ENCODE measurements at regions not wholly inside any gene's neighbourhood (a gene's known extent, or its start where the extent isn't known, plus 50 kb on each side); places are given as distances from the start of the nearest gene placed in this dataset.

DNA sequence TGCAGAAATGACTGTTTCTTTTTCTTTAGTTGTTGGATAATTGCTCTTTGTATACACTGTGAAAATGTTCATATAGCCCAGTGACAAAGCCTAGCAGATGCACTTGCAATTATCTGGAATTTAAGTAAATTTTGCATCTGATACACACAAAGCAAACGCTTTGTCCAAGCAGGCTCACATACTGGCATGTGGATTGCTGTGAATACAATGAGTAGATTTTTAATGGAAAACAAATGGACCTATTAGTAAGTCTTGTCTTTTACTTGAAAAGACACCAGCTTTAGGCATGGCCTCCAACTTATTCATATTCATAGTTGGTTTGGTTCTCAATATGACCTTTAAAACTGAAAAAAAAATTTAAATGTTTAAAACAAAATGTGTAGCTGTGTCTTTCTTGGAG, 1299.8 kb upstream of the WWC1 start:
- no peak for DNase-seq (ENCODE audit: low read depth, low spot score)

DNA sequence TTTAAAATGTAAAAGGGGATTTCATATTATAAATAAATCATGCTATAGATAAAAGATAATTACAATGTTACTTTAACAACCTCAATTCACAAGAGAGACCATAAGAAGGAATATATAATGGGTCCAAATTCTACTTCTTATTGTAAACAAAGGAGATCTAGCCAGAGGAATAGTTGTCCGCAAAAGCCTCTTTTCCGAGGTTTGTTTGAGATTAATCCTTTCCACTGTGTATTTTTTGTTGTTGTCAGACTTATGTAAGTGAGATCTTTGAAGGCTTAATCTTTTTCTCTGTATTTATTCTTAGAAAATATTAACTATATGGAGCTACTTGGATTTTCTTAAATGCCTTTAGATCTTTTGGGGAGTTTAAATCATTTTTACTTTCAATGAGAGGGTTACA, 1299.3 kb upstream of the WWC1 start:
- DNase-seq (ENCODE audit: low read depth, low spot score) = no peak

- DNase-seq (ENCODE audit: low read depth, low spot score) = peak; percentile 5
Measured at GRCh38 chr5:166992874-166993722, 1298.3 kb upstream of the WWC1 start.

DNA sequence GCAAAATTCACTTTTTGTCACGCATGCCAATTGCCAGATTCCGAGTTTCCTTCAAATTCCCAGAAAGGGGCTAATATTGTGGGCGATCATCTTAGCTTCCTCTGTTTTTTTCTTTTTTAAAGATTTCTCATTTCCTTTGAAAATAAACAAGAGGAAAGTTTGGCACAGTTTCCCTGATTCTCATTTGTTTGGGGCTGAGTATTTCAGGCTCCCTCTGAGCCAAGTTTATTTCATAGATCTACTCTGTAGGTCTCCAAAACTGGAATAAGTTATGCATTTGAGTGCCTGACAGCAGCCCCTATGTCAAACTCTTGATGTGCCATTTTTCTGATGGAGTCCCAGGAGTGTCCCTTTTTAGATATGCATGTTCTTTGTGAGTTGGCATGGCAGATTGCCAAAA, 1297.2 kb upstream of the WWC1 start:
- peak; percentile 7 for DNase-seq (ENCODE audit: low read depth, low spot score)

DNA sequence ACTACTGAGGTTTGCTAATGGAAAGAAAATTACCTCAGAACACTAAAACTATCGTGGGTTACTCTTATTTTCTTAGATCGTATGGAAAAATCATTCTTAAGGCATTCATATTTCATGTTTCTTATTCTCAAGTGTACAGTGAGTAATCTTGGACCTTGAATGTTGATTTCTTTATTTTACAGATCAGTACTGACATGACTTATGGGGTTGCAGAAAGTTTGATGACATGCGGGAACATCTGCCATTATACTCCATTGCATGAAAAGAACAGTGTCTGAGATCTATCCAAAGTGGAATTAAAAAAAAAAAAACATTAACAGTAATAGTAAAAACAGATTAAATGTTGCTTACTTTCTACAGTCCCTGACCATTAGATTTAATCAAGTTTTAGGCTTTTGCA, 1290.2 kb upstream of the WWC1 start:
- DNase-seq (ENCODE audit: low read depth, low spot score) = no peak

DNA sequence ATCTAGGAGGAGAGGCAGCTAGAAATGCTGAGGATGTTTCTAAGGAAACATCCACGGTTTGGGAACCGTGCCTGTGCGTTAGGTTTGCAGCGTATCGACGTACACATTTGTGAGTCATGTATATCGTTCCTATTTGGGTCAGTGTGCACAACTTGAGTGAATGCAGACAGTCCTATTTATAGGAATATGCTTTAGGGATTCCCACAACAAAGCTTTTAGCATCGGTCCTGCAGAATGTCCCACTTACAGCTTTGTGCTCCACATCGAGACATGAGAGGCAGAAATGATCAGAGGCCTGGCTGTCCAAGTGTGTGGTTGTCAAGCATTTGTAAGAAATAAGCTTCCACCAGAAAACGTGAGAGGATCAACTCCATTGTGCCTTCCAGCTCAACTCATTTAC, 1282.7 kb upstream of the WWC1 start:
- DNase-seq (ENCODE audit: low read depth, low spot score) = no peak

DNA sequence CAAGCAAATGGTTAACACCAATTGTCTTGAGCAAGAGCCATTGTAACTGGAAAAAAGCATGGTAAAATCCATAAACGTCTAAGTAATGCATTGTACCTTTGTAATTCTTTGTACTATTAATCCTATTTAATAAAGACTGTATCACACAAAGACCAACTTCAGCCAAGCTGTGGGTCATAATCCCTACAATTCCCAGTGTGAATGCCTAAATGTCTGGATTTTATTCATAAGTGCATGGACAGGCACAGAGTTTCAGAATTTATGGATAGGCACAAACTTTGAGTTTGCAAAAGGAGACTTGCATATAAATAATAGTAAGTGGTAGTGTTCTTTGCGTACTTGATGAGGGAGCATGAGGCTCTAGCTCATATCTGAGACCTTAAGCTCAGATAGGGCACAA, 1280.2 kb upstream of the WWC1 start:
- DNase-seq (ENCODE audit: low read depth, low spot score) = peak; percentile 9

DNA sequence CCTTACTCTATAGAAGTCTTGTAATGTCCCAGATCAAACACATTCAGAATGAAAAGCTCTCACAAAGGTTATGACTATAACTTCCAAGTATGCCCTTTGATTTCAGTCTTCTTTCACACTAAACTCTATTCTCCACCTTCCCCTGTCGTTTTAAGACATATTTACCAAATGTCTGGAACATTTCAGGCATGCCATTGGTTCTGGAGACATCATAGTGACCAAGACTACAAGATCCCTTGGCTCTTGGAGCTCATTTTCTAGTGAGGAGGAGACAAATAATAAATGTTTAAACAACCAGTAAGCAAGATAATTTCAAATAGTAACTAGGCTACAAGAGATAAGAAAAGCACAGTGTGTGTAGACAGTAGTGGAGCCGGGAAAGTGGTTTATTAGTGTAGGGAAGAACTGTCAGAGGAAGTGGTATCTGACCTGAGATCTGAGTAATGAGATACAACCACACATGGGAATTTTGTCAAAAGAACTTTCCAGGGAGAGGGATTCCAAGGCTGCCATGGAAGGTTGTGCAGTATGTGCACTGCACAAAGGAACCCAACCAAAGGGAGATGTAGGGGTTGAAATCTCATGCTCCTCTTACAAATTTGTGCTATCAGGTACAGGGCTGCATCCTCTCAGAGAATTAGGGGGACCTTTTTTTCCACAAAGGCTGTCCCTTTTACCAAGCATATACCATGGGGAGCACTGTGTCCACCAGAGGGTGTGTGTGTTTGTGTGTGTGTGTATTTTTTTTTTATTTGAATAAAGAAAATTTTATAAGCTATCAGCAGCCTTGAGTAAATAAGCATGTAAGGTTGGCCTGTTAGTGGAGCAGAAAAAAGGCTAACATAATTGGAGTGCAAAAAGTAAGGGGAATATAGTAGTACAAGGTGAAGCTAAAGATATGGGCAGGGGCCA, 1279.1 kb upstream of the WWC1 start:
- peak; percentile 76 for DNase-seq (ENCODE audit: low read depth, low spot score)

GRCh38 chr5:167014401-167015056, 1276.9 kb upstream of the WWC1 start:
- no peak for DNase-seq (ENCODE audit: low read depth, low spot score)

DNA sequence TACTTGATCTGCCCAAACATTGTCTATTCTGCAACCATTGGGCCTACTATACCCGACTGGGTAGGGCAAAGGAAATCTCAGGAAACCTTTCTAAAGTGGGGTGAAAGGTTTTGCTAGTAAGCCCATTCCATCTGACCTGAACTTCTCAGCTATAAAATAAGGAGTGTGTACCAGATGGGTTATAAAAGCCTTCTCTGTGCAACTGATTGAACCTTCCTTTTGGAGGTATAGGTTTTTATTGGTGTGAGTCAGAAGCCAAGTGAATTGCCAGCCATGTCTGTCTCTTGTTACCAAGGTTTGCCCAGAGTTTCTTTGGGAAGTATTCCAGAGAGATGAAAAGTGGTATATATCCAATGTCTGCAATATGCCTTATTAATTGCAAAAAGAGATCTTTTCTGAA, 1271.0 kb upstream of the WWC1 start:
- DNase-seq (ENCODE audit: low read depth, low spot score) = no peak

- DNase-seq (ENCODE audit: low read depth, low spot score) = no peak
Measured at GRCh38 chr5:167029488-167029887, 1262.0 kb upstream of the WWC1 start.

- DNase-seq (ENCODE audit: low read depth, low spot score) = no peak
Measured at GRCh38 chr5:167030500-167031120, 1260.8 kb upstream of the WWC1 start.

DNA sequence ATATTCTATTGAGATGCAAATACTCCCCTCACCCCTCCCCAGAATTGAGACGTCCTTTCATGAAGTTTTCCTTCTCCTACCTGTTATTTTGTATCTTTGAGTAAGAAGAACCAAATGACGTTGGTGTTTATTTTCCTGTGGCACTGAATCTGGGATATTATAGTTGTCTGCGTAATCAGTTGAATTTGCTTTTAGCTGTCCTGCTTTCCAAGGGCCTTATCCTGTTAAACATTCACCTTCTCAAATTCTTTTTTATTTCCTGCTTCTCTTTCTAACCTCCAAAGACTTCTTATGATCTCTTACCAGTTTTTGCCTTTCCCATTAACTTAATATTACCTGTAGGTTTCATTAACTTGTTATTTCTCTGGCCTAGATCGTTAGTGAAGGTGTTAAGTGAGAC, 1254.9 kb upstream of the WWC1 start:
- no peak for DNase-seq (ENCODE audit: low read depth, low spot score)

DNA sequence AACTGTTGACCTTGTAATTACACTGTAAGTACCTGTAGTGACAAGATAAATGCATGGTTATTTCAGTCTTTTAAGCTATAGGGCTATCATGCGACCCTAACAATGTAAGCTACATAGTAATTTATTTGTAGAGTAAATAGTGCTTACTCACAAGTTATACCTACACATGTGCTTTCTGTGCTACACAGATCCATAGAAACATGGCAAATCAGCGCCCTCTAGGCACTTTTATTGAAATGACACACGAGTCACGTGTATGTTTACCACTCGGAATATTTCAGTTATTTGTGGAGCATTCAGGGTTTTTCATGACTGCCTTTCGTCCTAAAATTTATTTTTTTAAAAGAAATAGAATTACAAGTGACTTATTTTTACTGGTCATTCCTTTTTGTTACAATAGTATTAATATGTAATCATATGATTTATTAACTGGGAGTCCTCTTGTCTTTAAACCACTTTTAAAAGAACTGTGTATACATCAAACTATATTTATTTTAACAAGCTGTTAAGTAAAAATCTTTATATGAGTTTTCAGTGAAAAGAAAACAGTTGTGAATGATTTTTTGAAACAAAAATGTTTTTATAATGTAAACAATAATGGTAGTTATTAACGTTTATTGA, 1242.3 kb upstream of the WWC1 start:
- DNase-seq (ENCODE audit: low read depth, low spot score) = peak; percentile 60

DNA sequence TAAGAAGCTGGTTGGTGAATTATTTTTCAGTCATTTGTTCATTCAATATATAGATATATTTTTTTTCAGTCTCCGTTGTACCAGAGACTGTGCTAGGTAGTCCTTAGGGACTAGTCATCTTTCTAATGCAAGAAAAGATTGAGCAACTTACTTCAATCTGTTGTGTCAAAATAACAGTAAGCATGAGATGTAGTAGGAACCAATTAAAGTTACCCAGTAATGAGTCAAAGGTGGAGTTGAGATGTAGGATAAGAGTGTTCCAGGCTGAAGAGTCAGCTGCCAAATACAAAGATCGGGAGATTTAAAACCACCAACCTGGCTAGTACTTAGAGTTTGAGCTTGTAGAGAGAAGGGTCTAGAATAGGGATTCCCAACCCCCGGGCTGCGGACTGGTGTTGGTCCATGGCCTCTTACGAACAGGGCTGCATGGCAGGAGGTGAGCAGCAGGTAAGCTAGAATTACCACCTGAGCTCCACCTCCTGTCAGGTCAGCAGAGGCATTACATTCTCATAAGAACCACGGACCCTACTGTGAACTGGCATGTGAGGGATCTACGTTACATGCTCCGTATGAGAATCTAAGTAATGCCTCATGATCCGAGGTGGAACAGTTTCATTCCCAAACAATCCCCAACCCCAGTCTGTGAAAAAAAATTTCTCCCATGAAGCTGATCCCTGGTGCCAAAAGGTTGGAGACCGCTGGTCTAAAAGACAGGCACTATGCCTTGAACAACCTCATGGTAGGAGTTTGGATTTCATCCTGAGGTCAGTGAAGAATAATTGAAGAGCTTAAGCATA, 1241.5 kb upstream of the WWC1 start:
- no peak for DNase-seq (ENCODE audit: low read depth, low spot score)

- peak; percentile 51 for DNase-seq (ENCODE audit: low read depth, low spot score)
Measured at GRCh38 chr5:167050568-167051401, 1240.7 kb upstream of the WWC1 start.

DNA sequence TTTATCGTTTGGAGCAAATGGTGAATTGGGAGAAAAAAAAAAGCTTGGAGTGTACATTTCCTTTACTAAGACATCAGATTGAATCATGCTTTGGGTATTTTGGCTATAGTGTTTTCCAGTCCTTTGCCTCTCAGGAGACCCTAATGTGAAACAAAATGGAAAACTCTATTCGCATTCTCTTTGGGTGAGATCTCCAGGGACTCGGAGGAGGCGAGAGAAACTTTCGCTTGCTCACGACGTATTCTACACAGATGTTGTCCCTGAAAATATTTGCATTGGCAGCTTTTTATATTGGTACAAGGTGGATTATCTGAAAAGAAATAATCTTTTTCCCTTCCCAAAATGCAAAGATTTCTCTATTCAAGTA, 1240.1 kb upstream of the WWC1 start:
- no peak for DNase-seq (ENCODE audit: low read depth, low spot score)

DNA sequence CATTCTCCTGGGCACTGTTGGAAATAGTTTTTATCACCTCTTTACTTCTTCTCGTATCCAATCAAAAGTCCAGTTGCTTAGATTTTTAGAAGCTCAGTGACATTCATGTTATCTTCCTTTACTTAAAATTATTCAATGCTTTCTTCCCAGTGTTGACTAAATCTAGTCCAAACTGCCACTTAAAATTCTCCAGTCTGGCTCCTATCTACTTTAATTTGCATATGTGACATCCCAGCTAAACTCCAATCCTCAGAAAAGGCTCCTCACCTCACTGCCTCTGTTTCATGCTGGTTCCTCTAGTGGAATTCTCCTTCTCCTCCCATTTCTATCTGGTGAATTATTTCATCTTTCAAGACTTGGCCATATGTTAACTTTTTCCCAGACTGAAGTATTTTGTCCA, 1238.7 kb upstream of the WWC1 start:
- no peak for DNase-seq (ENCODE audit: low read depth, low spot score)

GRCh38 chr5:167057665-167058064, 1233.8 kb upstream of the WWC1 start:
- DNase-seq (ENCODE audit: low read depth, low spot score) = peak; percentile 77

DNA sequence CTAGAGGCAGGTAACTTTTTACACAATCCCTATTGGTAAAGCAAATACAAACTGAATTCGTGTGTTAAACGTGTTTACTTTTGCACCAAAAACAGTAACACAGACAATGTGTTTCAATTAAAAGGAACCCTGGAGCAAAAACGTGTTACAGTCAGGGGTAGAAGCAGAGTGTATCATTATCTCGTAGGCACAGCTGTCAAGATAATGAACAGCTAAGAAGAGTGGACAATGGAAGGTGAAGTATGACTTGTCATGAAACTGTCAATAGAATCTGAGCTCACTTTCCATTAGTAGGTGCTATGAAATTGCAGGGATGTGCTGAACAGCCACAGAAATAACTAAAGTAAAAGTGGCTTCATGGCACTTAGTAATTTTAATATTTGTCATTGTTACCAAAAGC, 1229.8 kb upstream of the WWC1 start:
- DNase-seq (ENCODE audit: low read depth, low spot score) = no peak
